Activated CD4-positive, alpha-beta T cell treated with anti-CD3 and anti-CD28 coated beads, Interleukin-2, Interleukin-4, amounts not matched to agents 100 ng/mL and 50 ng/mL, durations not matched to agents 16 hours and 8 hours (primary cell): ENCODE measurements at regions not wholly inside any gene's neighbourhood (a gene's known extent, or its start where the extent isn't known, plus 50 kb on each side); places are given as distances from the start of the nearest gene placed in this dataset.

Source experiments
- DNase-seq: peaks from one replicate; pipeline ENCODE4 v3.0.0-alpha.2; 2020; ENCODE audit warnings: low spot score

- no peak for DNase-seq
Measured at GRCh38 chrX:3780564-3780963, 67.1 kb upstream of the PRKX start.

GRCh38 chrX:3779546-3779945 is 66.1 kb upstream of the PRKX start:
- no peak for DNase-seq

- DNase-seq: no peak
Measured at GRCh38 chrX:3777416-3777815, 64.0 kb upstream of the PRKX start.

- DNase-seq: no peak
Measured at GRCh38 chrX:3771766-3772165, 58.3 kb upstream of the PRKX start.

GRCh38 chrX:3768881-3769280 is 55.4 kb upstream of the PRKX start:
- no peak for DNase-seq
